HG03521 (cell line): ENCODE measurements at regions not wholly inside any gene's neighbourhood (a gene's known extent, or its start where the extent isn't known, plus 50 kb on each side); places are given as distances from the start of the nearest gene placed in this dataset.

Source experiments
- ATAC-seq: cut with Tn5 transposase; IDR thresholded peaks from one replicate; pipeline ENCODE4 v1.9.1; 2021; ENCODE audit warnings: mild to moderate bottlenecking, moderate library complexity; ENCODE audit not compliant: unreplicated experiment

- no peak for ATAC-seq
These were observed 523.4 kb upstream of the TBX3 start for GRCh38 chr12:115207216-115207915.

- no peak for ATAC-seq
These were observed 522.8 kb upstream of the TBX3 start for GRCh38 chr12:115206801-115207200.

DNA sequence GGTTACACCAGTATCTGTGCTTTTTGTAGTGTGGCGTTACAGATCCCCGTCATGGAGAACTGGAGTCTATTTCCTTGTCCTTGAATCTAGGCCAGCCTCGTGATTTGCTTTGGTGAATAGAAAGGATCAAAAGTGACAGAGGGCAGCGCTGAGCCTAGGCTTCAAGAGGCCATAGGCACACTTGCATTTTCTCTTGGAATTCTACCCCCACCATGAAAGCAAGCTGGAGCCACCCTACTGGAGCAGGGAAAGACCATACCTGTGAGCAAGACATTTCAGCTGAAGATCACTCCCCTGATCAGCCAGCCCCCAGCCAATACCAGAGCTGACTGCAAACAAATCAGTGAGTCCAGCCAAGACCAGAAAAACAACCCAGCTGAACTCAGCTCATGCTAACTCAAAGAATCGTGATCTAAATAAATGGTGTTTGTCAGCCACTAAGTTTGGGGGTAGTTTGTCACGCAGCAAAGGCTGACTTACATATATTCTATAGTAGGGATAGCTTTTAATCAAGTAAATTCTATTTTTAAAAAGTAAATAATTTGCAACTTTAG, 521.9 kb upstream of the TBX3 start:
- ATAC-seq, result no peak

DNA sequence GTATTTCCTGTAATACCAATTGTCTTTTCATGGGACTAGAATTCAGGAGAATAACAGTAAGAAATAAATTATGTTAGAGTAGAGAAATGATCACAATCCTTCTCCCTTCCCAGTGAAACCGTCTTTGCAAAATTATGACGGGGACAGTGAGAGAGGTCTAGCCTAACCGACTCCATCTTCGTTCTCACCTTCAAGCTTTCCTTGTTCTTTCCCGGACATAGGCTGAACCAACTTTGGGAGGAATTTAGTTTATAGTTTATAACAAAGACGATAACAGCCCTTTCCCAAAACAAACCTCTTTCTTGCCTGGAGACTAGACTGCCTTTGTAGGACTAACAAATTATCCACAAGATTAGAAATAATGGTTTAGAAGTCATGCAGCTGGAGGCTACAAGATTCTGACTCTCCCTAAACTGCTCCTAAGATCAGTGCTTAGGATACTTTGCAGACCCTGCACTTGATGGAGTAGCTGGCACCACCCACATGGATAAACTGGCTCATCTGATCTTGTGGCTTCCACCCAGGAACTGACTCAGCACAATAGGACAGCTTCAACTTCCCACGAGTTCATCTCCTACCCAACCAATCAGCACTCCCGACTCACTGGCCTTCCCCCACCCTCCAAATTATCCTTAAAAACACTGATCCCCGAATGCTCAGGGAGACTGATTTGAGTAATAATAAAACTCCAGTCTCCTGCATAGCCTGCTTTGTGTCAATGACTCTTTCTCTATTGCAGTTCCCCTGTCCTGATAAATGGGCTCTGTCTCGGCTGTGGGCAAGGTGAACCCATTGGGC, 521.2 kb upstream of the TBX3 start:
- ATAC-seq, result no peak

DNA sequence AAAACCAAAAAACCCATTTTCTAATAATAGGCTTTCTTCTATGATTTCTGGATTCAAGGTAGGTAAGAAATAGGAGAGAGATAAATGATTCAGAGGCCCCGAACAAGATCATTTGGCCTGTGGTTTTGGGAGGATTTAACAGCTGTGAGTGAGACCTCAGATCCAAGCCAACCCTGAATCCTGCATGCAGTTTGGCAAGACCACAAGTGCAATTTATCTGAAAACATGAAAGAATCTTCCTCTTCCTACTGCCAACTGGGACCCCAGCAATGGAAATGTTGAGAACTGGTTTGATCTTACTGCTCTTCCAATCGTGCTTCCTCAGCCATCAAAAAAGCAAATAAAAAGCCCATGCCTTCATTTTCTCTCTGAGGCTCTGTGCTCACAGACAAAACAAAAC, 519.7 kb upstream of the TBX3 start:
- ATAC-seq, result no peak

DNA sequence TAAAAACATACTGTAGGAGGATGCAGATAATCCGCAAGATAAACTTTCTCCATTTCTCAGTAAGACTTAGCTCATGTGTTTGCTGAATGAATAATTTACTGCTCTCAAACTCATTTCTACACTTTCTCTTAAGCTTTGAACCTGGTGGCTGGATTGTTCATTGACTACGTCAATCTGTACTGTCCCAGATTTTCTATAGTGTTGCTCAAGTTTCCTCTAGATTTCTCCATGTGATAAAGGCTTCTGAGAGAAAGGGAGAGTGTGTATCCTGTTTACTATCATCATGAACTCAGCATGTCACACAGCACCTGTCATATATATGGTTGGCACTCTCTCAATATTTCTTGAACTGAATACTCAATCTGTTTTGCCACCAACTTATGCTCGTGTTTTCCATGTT, 518.0 kb upstream of the TBX3 start:
- ATAC-seq, result no peak

DNA sequence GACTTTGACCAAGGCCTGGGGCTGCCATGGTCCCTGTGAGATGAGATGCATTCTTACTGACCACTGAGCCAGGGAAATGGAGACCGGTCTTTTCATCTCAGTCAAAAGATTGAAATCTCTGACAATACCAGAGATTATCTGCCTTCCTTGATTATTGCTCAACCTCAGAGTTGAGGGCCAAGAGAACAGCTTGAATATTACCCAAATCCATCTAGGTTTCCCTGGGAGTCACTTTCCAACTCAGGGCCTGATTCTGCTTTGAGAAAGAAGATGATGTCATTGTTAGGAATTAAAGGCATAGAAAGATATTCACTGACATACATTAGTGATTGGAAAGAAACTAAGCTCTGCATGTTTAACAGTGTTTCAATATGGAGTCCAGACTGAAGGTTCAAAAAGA, 515.9 kb upstream of the TBX3 start:
- ATAC-seq, result no peak

DNA sequence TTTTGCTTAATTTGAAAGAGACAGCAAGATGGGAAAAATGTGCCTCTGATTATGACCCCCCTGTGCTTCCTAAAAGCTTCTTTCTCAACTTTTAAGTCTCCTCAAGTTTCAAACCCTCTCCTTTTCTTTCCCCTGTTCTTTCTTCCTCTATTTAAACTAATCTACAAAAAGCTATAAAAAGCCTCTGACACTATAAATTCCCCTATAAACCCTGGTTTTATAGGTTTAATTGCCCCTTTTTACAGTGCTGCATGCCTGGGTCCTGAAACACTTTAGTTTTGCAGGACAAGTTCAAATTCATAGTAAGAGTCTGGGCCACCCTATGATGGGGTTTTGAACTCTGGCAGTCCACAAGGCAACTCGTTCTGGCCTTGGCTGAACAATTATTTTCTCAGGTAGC, 510.9 kb upstream of the TBX3 start:
- no peak for ATAC-seq

GRCh38 chr12:115194448-115194847, 510.5 kb upstream of the TBX3 start:
- ATAC-seq, result no peak

GRCh38 chr12:115191342-115191741, 507.4 kb upstream of the TBX3 start:
- ATAC-seq, result no peak

- ATAC-seq, result no peak
These were observed 506.2 kb upstream of the TBX3 start for GRCh38 chr12:115190010-115190770.

DNA sequence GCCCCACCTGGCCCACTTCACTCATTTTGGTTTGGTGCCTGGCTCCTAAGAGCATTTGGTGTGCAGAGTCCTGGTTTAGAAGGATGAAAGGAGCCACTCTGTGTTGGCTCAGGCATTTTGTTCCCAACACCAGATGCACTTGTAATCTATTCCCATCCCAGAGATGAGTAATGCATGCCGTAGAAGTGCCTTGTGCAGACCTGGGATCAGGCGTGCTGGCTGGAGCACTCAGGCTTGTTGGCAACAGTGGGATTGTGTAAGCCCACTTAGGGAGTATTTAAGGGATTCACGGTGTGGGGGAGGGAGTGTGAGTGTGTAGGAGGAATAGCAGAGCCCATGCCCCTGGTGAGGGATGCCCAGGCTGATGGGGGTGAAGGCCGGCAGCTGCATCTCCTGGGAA, 501.5 kb upstream of the TBX3 start:
- ATAC-seq, result no peak

DNA sequence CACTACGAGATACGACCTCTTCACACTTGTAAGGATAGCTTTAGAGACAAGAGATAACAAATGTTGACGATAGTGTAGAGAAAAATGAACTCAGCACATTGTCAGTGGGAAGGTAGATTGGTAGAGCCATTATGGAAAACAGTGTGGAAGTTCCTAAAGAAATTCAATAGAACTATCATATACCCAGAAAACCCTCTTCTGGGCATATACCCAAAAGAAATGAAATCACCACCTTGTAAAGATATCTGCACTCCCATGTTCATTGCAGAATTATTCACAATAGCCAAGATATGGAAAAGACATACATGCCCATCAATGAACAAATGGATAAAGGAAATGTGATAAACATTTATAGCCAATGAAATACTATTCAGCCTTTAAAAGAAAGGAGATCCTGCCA, 499.8 kb upstream of the TBX3 start:
- ATAC-seq, result no peak

DNA sequence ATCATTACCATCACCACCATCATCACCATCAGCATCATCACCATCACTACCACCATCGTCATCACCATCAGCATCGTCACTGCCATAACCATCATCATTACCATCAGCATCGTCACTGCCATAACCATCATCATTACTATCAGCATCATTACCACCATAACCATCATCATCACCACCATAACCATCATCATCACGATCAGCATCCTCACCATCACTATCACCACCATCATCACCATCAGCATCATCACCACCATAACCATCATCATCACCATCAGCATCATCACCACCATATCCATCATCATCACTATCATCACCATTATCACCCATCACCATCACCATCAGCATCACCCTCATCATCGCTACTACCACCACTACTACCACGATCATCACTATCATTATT, 493.9 kb upstream of the TBX3 start:
- no peak for ATAC-seq

DNA sequence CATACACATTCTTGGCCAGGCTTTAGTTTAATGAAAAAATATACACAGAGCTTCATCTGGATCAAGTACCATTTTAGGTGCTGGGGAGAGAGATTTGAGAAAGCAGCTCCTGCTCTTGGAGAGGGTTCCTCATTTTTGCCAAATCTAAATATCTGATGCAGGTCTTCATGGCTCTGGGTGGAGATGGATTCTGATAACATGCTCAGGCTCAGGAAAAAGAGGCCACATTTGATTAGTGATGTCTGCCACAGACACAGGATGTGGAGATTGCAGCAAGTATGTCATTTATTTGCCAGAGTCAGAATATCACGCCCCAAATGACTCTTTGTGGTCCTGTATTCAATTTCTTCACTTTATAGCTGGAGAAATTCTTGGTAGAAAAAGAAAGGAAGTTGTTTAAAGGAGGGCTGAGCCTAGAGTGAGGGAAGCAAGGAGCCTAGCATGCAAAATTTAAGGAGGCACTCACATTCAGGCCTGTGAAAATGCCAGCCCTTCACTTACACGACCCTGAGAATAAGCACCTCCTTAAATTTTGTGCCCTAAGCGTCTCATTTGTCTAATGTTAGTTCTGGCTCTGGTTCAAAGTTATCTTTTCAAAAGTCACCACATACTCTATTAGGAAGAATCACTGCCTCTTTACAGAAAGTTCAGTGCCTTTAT, 492.9 kb upstream of the TBX3 start:
- no peak for ATAC-seq

GRCh38 chr12:115174920-115175319, 490.9 kb upstream of the TBX3 start:
- ATAC-seq, result no peak

DNA sequence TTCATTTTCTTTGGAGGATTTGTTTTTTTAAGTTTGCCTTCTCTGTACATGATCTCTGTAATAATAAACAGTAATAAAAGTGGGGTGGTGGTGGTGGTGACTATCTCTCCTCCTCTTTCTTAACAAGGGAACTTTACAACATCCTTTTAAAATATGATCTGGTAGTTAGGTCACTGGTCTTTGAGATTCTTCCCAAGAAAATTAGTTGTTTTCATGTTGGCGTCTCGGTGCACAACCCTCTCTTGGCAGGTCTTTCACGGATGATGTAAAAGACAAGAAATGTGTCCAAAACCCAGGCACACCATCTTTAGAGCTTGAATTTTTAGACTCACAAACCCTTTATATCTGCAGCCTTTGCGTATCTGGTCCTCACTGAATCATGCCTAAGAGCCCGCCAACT, 488.5 kb upstream of the TBX3 start:
- no peak for ATAC-seq

DNA sequence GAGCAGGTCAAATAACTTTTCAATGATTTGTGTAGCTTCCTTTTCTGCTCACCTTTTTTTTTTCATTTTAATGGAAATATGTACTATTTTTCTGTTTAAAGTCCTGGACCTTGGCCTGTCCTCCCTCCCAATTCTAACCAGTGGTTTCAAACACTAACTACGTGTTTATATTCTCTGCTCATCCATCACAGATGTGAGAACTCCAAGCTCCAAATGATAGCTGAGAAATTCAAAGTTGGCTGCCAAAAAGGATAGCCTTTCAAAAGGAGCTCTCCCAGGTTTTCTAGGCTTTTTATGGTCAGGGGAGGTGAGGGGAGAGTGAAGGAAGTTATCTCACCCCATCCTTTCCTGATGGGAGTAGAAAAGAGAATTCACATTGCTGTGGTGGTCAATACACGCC, 486.0 kb upstream of the TBX3 start:
- ATAC-seq, result no peak

- no peak for ATAC-seq
These were observed 482.8 kb upstream of the TBX3 start for GRCh38 chr12:115166698-115167315.

- ATAC-seq, result no peak
These were observed 479.7 kb upstream of the TBX3 start for GRCh38 chr12:115163710-115164109.
